ENCODE measurements at regions not wholly inside any gene's neighbourhood (a gene's known extent, or its start where the extent isn't known, plus 50 kb on each side); places are given as distances from the start of the nearest gene placed in this dataset.

DNA sequence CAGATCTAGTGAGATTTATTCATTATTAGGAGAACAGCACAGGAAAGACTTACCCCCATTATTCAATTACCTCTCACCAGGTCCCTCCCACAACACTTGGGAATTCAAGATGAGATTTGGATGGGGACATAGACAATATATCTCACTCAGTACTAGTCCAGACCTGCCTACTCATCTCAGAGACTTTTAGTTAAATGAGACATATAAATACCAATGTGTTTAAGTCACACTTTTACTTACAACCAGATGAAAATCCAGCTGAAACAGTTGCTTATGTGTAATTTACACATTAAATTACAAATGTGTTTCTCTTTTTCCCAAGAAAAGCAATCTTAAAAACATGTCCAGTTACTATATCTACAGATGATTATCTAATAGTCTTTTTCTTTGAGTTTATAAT, 1145.6 kb downstream of the KCNT2 start:
- TF ChIP-seq, protein P1, sequence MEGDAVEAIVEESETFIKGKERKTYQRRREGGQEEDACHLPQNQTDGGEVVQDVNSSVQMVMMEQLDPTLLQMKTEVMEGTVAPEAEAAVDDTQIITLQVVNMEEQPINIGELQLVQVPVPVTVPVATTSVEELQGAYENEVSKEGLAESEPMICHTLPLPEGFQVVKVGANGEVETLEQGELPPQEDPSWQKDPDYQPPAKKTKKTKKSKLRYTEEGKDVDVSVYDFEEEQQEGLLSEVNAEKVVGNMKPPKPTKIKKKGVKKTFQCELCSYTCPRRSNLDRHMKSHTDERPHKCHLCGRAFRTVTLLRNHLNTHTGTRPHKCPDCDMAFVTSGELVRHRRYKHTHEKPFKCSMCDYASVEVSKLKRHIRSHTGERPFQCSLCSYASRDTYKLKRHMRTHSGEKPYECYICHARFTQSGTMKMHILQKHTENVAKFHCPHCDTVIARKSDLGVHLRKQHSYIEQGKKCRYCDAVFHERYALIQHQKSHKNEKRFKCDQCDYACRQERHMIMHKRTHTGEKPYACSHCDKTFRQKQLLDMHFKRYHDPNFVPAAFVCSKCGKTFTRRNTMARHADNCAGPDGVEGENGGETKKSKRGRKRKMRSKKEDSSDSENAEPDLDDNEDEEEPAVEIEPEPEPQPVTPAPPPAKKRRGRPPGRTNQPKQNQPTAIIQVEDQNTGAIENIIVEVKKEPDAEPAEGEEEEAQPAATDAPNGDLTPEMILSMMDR (IDR thresholded peaks at IDR 0.05; ENCODE audit: low read depth, low read length, poor library complexity, severe bottlenecking) = no peak
- no peak for TF ChIP-seq EZH2phosphoT487 (IDR thresholded peaks at IDR 0.05; ENCODE audit: borderline replicate concordance, low read length)
